Transverse colon (tissue), 4 donors: ENCODE measurements at regions not wholly inside any gene's neighbourhood (a gene's known extent, or its start where the extent isn't known, plus 50 kb on each side); places are given as distances from the start of the nearest gene placed in this dataset.

Experiments used
- CTCF ChIP-seq, 5 experiments: fragments of 200-600 bp in 3 of 5; fragments of 450-650 bp in 2 of 5; sonication (generic) in 3 of 5; IDR thresholded peaks; 1 replicate in 2 of 5; 2 replicates in 3 of 5; pipeline ENCODE4 v1.5.1; 2016 to 2017; ENCODE audit warnings: antibody characterized with exemption in 5 of 5, inconsistent platforms in 3 of 5, mild to moderate bottlenecking in 2 of 5, moderate library complexity in 1 of 5
- EP300 ChIP-seq: sonication (generic); formaldehyde crosslinking; IDR thresholded peaks from one replicate; pipeline ENCODE4 v1.6.1; 2017; ENCODE audit warnings: antibody characterized with exemption, low read depth
- POLR2A ChIP-seq: fragments of 450-650 bp; IDR thresholded peaks from one replicate; pipeline ENCODE4 v1.6.1; 2016; ENCODE audit warnings: antibody characterized with exemption, mild to moderate bottlenecking, moderate library complexity
- POLR2AphosphoS5 ChIP-seq, 3 donors: sonication (generic); formaldehyde crosslinking; IDR thresholded peaks; one replicate each; pipeline ENCODE4 v1.6.1; 2016; ENCODE audit warnings: antibody characterized with exemption in 3 of 3

- TF ChIP-seq CTCF (IDR thresholded peaks at IDR 0.05) (no peak), POLR2A (no peak), POLR2AphosphoS5 (IDR thresholded peaks at IDR 0.05) (no peak), EP300 (no peak)
Measured at GRCh38 chr20:47421076-47421475, 64.6 kb upstream of the ZMYND8 start.
